Hepatocyte (in vitro differentiated cells): ENCODE measurements at regions not wholly inside any gene's neighbourhood (a gene's known extent, or its start where the extent isn't known, plus 50 kb on each side); places are given as distances from the start of the nearest gene placed in this dataset.

Experiments
- EZH2 ChIP-seq: fragments of 200-600 bp; sonication (generic); IDR thresholded peaks from 2 replicates; pipeline ENCODE4 v1.6.1; 2016; ENCODE audit warnings: antibody characterized with exemption, mild to moderate bottlenecking, borderline replicate concordance
- TF ChIP-seq, protein P1 (sequence below): fragments of 200-600 bp; sonication (generic); IDR thresholded peaks from 2 replicates; pipeline ENCODE4 v1.5.1; 2016; ENCODE audit warnings: antibody characterized with exemption, mild to moderate bottlenecking; ENCODE audit not compliant: poor library complexity

GRCh38 chr5:96026406-96027041, 64.9 kb upstream of the ELL2 start:
- TF ChIP-seq, protein P1, sequence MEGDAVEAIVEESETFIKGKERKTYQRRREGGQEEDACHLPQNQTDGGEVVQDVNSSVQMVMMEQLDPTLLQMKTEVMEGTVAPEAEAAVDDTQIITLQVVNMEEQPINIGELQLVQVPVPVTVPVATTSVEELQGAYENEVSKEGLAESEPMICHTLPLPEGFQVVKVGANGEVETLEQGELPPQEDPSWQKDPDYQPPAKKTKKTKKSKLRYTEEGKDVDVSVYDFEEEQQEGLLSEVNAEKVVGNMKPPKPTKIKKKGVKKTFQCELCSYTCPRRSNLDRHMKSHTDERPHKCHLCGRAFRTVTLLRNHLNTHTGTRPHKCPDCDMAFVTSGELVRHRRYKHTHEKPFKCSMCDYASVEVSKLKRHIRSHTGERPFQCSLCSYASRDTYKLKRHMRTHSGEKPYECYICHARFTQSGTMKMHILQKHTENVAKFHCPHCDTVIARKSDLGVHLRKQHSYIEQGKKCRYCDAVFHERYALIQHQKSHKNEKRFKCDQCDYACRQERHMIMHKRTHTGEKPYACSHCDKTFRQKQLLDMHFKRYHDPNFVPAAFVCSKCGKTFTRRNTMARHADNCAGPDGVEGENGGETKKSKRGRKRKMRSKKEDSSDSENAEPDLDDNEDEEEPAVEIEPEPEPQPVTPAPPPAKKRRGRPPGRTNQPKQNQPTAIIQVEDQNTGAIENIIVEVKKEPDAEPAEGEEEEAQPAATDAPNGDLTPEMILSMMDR, result no peak
- TF ChIP-seq EZH2, result no peak
